H9 (cell line): ENCODE measurements at regions not wholly inside any gene's neighbourhood (a gene's known extent, or its start where the extent isn't known, plus 50 kb on each side); places are given as distances from the start of the nearest gene placed in this dataset.

Experiments used
- DNase-seq: peaks from one replicate; pipeline ENCODE4 v3.0.0-alpha.2; 2017
- H2AFZ ChIP-seq: one replicate; pipeline ENCODE4 v1.6.1; 2013; ENCODE audit warnings: mild to moderate bottlenecking, low read length, control low read depth, moderate library complexity
- H2AK5ac ChIP-seq: 2 replicates; pipeline ENCODE4 v1.6.1; 2013; ENCODE audit warnings: low read length, control low read depth, mixed read lengths; ENCODE audit not compliant: insufficient read length
- H2BK120ac ChIP-seq: one replicate; pipeline ENCODE4 v1.6.1; 2013; ENCODE audit warnings: low read depth, mild to moderate bottlenecking, low read length, control low read depth, inconsistent platforms; ENCODE audit not compliant: poor library complexity, severe bottlenecking
- H2BK12ac ChIP-seq: 2 replicates; pipeline ENCODE4 v1.6.1; 2013; ENCODE audit warnings: low read length, control low read depth, mixed read lengths, low read depth; ENCODE audit not compliant: insufficient read length
- H2BK15ac ChIP-seq: 2 replicates; pipeline ENCODE4 v1.6.1; 2013; ENCODE audit warnings: low read depth, low read length, control low read depth
- H2BK20ac ChIP-seq: one replicate; pipeline ENCODE4 v1.6.1; 2013; ENCODE audit warnings: low read depth, mild to moderate bottlenecking, low read length, control low read depth, inconsistent platforms; ENCODE audit not compliant: poor library complexity, severe bottlenecking
- H2BK5ac ChIP-seq: 2 replicates; pipeline ENCODE4 v1.6.1; 2013; ENCODE audit warnings: low read length, control low read depth, mixed read lengths; ENCODE audit not compliant: insufficient read length
- H3K14ac ChIP-seq: 2 replicates; pipeline ENCODE4 v1.6.1; 2013; ENCODE audit warnings: low read length, control low read depth; ENCODE audit not compliant: insufficient read depth
- H3K18ac ChIP-seq: 2 replicates; pipeline ENCODE4 v1.6.1; 2013; ENCODE audit warnings: low read depth, mild to moderate bottlenecking, mixed read lengths, low read length, control low read depth; ENCODE audit not compliant: insufficient read length
- H3K23ac ChIP-seq: 2 replicates; pipeline ENCODE4 v1.6.1; 2013; ENCODE audit warnings: low read length, control low read depth, mixed read lengths, low read depth; ENCODE audit not compliant: insufficient read length
- H3K23me2 ChIP-seq: 2 replicates; pipeline ENCODE4 v1.6.1; 2013; ENCODE audit warnings: low read depth, mild to moderate bottlenecking, mixed read lengths, low read length, control low read depth; ENCODE audit not compliant: insufficient read length, poor library complexity, severe bottlenecking
- H3K27ac ChIP-seq: 2 replicates; pipeline ENCODE4 v1.5.1; 2013; ENCODE audit warnings: low read length, control low read depth, mixed read lengths, low read depth; ENCODE audit not compliant: insufficient read length
- H3K27me3 ChIP-seq: 2 replicates; pipeline ENCODE4 v1.6.1; 2013; ENCODE audit warnings: low read length, control low read depth, inconsistent platforms; ENCODE audit not compliant: insufficient read depth
- H3K4ac ChIP-seq: 2 replicates; pipeline ENCODE4 v1.6.1; 2013; ENCODE audit warnings: low read depth, mild to moderate bottlenecking, control low read depth, inconsistent platforms, low read length, moderate library complexity
- H3K4me1 ChIP-seq: 2 replicates; pipeline ENCODE4 v1.6.1; 2013; ENCODE audit warnings: low read length, control low read depth, inconsistent platforms; ENCODE audit not compliant: insufficient read depth
- H3K4me2 ChIP-seq: 2 replicates; pipeline ENCODE4 v1.6.1; 2013; ENCODE audit warnings: low read length, control low read depth, mixed read lengths; ENCODE audit not compliant: insufficient read length, insufficient read depth
- H3K56ac ChIP-seq: 2 replicates; pipeline ENCODE4 v1.6.1; 2013; ENCODE audit warnings: low read depth, mild to moderate bottlenecking, mixed read lengths, low read length, control low read depth; ENCODE audit not compliant: insufficient read length
- H3K79me1 ChIP-seq: 2 replicates; pipeline ENCODE4 v1.6.1; 2013; ENCODE audit warnings: low read depth, mild to moderate bottlenecking, moderate library complexity, low read length, control low read depth, inconsistent platforms; ENCODE audit not compliant: insufficient read depth, poor library complexity, severe bottlenecking
- H3K79me2 ChIP-seq: 2 replicates; pipeline ENCODE4 v1.6.1; 2013; ENCODE audit warnings: low read length, control low read depth, inconsistent platforms; ENCODE audit not compliant: insufficient read depth
- H3K9ac ChIP-seq: 2 replicates; pipeline ENCODE4 v1.6.1; 2013; ENCODE audit warnings: low read length, control low read depth, mixed read lengths; ENCODE audit not compliant: insufficient read length; ENCODE audit errors: extremely low read depth
- H3K9me3 ChIP-seq: one replicate; pipeline ENCODE4 v1.6.1; 2013; ENCODE audit warnings: low read depth, low read length, inconsistent platforms; ENCODE audit not compliant: control insufficient read depth
- H3T11ph ChIP-seq: one replicate; pipeline ENCODE4 v1.6.1; 2013; ENCODE audit warnings: mild to moderate bottlenecking, low read length, control low read depth, inconsistent platforms
- H4K20me1 ChIP-seq: one replicate; pipeline ENCODE4 v1.6.1; 2013; ENCODE audit not compliant: control insufficient read depth, insufficient read length, insufficient read depth
- H4K5ac ChIP-seq: 2 replicates; pipeline ENCODE4 v1.6.1; 2013; ENCODE audit warnings: low read depth, mild to moderate bottlenecking, mixed read lengths, low read length, control low read depth; ENCODE audit not compliant: insufficient read length
- H4K8ac ChIP-seq: replicated peaks from 2 replicates; pipeline ENCODE4 v1.6.1; 2013; ENCODE audit warnings: low read length, control low read depth, mixed read lengths, low read depth; ENCODE audit not compliant: insufficient read length
- H4K91ac ChIP-seq: 2 replicates; pipeline ENCODE4 v1.6.1; 2013; ENCODE audit warnings: low read depth, mild to moderate bottlenecking, moderate library complexity, mixed read lengths, low read length, control low read depth; ENCODE audit not compliant: insufficient read length
- H3K27ac Mint-ChIP-seq, 3 experiments: 2 replicates in 2 of 3; 3 replicates in 1 of 3; pipeline ENCODE4 v1.8.0; 2020 to 2021; ENCODE audit warnings: mixed read lengths in 3 of 3, mild to moderate bottlenecking in 1 of 3, moderate library complexity in 1 of 3
- H3K27me3 Mint-ChIP-seq: 2 replicates; pipeline ENCODE4 v1.8.0; 2021; ENCODE audit warnings: low read depth, mild to moderate bottlenecking, moderate library complexity, mixed read lengths
- H3K36me3 Mint-ChIP-seq, 3 experiments: 2 replicates in 2 of 3; 3 replicates in 1 of 3; pipeline ENCODE4 v1.8.0; 2020 to 2021; ENCODE audit warnings: low read depth in 3 of 3, mixed read lengths in 3 of 3; ENCODE audit not compliant: insufficient read depth in 1 of 3
- H3K4me1 Mint-ChIP-seq, 2 experiments: 2 replicates each; pipeline ENCODE4 v1.8.0; 2020; ENCODE audit warnings: mixed read lengths in 2 of 2
- H3K4me3 Mint-ChIP-seq, 2 experiments: 2 replicates in 1 of 2; 3 replicates in 1 of 2; pipeline ENCODE4 v1.8.0; 2020 to 2021; ENCODE audit warnings: mild to moderate bottlenecking in 2 of 2, mixed read lengths in 2 of 2, moderate library complexity in 1 of 2
- H3K9me3 Mint-ChIP-seq, 2 experiments: 2 replicates in 1 of 2; 3 replicates in 1 of 2; pipeline ENCODE4 v1.8.0; 2020; ENCODE audit warnings: mild to moderate bottlenecking in 2 of 2, mixed read lengths in 2 of 2, moderate library complexity in 1 of 2
- CTCF ChIP-seq: fragments of 200-600 bp; sonication (generic); conservative IDR thresholded peaks from 3 replicates; pipeline ENCODE4 v1.8.0; 2021; ENCODE audit warnings: antibody characterized with exemption, mild to moderate bottlenecking
- WGBS: extraction: QIAGEN DNeasy Blood & Tissue Kit; methylation state at CpG from one replicate; pipeline ENCODE4 v1.1.7; 2013; ENCODE audit warnings: missing lambda C conversion rate, low lambda C conversion rate, mixed read lengths; ENCODE audit not compliant: insufficient read length; ENCODE audit errors: extremely low coverage; 5-methylcytosine and 5-hydroxymethylcytosine counted together

DNA sequence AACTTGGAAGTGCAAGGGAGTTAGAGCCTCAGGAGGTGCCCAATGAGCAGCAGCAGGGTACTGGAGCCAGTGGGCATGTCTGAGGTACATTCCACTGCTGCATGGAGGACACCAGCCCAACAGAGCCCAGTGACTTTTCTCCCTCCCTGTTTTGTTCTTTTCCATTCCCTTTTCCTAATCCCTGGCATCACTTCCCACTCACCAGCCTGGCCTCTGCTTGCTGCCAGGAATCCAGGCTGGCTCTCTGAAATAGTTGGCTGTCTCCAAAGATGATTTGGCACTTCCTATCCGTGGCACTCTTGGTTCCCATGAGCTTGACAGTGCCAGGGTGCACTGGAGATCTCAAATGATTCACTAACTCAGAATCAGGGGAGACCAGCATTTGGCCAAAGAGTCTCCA, 97.7 kb upstream of the ZPBP start:
- Histone ChIP-seq H2BK15ac (no peak overlapping the region), H3K27ac (no peak overlapping the region), H2BK20ac (no peak overlapping the region), H3K14ac (no peak overlapping the region), H4K8ac (no peak overlapping the region), H3K9ac (no peak overlapping the region), H2BK12ac (no peak overlapping the region), H3K23me2 (no peaks in the 10 kb centered on the region), H2AK5ac (no peak overlapping the region), H3K4me2 (no peak overlapping the region), H2AFZ (no peak overlapping the region), H3K56ac (no peak overlapping the region), H3K4ac (no peak overlapping the region), H3K27me3 (no peaks in the 10 kb centered on the region), H3K79me2 (no peaks in the 10 kb centered on the region), H4K5ac (no peak overlapping the region), H3K79me1 (no peaks in the 10 kb centered on the region), H2BK5ac (no peak overlapping the region), H2BK120ac (no peak overlapping the region), H3K9me3 (no peaks in the 10 kb centered on the region), H3K4me1 (no peaks in the 10 kb centered on the region), H3K18ac (no peak overlapping the region), H3T11ph (no peak overlapping the region), H4K91ac (no peak overlapping the region), H3K23ac (no peak overlapping the region), H4K20me1 (no peaks in the 10 kb centered on the region)
- Mint-ChIP-seq H3K27ac (no peak overlapping the region), H3K9me3 (peaks cover 0 to 2% of the 10 kb centered on the region in 2 experiments; a peak in 2 of 5 replicates), H3K27me3 (peaks cover 3% of the 10 kb centered on the region), H3K4me1 (no peaks in the 10 kb centered on the region; a peak in 1 of 4 replicates), H3K4me3 (no peak overlapping the region), H3K36me3 (no peaks in the 10 kb centered on the region; a peak in 1 of 7 replicates)
- WGBS: no CpG with 5 or more reads among the region's 1 CpG
- no peak for TF ChIP-seq CTCF
- no peak for DNase-seq
